Cardiac fibroblast (primary cell): ENCODE measurements at regions not wholly inside any gene's neighbourhood (a gene's known extent, or its start where the extent isn't known, plus 50 kb on each side); places are given as distances from the start of the nearest gene placed in this dataset.
A peak's percentile ranks its signal among the peaks of the same experiment; 100 is the strongest.

ENCODE experiments used
- DNase-seq, 2 donors: peaks; one replicate each; pipeline versions ENCODE4 v3.0.0 to v3.0.0-alpha.2; 2010; ENCODE audit warnings: low read depth in 2 of 2
- H3K4me3 ChIP-seq, 2 donors: replicated peaks in 1 of 2; 1 replicate in 1 of 2; 2 replicates in 1 of 2; pipeline ENCODE4 v1.5.1; 2011; ENCODE audit warnings: low read depth in 2 of 2, low read length in 2 of 2, mild to moderate bottlenecking in 2 of 2, moderate library complexity in 1 of 2
- CTCF ChIP-seq: IDR thresholded peaks from one replicate; pipeline ENCODE4 v1.5.1; 2011; ENCODE audit warnings: low read depth, mild to moderate bottlenecking, low read length, inconsistent platforms

DNA sequence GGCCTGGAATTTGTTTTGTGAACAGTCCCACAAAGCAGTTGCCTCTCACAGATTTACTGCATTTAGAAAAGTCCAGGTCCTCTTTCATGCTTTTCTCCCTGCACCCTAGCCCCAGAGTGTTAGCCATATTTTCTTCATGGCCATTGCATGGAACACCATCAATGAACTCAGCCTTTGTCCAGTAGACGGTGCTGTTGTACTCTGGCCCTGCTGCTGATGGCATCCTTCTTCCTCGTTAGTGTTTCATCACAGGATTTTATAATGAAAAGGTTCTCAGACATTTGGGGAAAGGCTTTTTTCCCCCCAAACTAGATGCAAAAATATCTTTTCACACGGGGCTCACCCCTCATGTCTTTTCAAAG, 93.0 kb upstream of the SLC25A13 start:
- no peak overlapping the region for H3K4me3 ChIP-seq
- DNase-seq, result peak; percentile 34 to 59
- peak; percentile 90 for TF ChIP-seq CTCF

- H3K4me3 ChIP-seq, result no peak overlapping the region
- no peak for DNase-seq
- TF ChIP-seq CTCF, result no peak
Measured at GRCh38 chr7:96410126-96410839, 88.4 kb upstream of the SLC25A13 start.

DNA sequence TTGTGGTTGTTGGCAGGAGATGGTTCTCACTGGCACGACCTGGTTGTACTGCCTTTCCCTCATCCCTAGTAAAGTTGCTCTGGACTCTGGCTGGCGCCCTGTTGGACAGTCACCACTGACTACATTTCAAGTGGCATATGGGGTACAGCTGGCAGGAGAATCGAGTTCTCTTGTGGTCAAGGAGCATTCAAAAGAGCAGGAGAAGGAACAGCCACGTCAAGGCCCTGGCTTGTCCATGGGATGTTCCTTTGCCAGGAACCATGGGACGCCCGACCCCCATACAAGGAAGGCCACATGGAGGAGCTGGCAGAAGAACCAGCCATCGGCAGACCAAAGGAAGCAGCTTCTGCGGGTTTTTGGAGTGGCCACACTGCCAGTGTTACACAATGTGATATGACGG, 87.0 kb upstream of the SLC25A13 start:
- H3K4me3 ChIP-seq, result no peak overlapping the region
- DNase-seq, result no peak
- no peak for TF ChIP-seq CTCF

DNA sequence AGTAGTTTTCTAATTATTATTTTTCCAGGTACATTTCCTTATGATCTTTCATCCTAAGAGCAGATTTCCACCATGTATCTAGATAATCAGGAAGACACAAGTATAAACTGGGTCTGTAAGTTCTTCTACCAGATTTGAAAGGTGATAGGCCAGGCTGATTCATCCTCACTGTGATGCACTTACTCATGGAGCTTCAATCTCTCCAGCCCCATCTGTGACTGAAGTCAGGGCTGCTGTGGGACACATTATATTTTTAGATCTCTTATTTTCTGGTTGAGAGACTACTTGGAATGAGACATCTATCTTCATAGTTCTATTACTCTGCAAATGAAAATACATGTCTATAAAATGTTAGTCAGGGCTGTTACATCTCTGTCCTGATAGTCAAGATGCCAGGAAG, 85.5 kb upstream of the SLC25A13 start:
- no peak for TF ChIP-seq CTCF
- H3K4me3 ChIP-seq, result no peak overlapping the region

DNA sequence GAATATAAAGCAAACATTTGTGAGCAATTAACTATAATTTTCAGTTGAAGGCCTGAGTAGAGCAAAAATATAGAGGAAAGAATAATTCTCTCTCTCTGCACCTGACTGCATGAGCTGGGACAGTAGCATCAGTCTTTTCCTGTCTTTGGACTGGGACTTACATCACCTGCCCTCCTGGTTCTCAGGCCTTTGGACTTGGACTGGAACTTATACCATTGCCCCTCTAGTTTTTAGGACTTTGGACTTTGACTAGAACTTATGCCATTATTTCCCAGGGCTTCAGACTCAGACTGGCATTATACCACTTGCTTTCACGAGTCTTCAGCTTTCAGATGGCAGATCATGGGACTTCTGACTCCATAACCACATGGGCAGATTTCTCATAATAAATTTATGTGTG, 81.0 kb upstream of the SLC25A13 start:
- no peak overlapping the region for H3K4me3 ChIP-seq
- TF ChIP-seq CTCF, result no peak
- no peak for DNase-seq

More for the DNA sequence above, 85.5 kb upstream of the SLC25A13 start:
- DNase-seq, result peak in 1 of 2 donors; percentile 30

DNA sequence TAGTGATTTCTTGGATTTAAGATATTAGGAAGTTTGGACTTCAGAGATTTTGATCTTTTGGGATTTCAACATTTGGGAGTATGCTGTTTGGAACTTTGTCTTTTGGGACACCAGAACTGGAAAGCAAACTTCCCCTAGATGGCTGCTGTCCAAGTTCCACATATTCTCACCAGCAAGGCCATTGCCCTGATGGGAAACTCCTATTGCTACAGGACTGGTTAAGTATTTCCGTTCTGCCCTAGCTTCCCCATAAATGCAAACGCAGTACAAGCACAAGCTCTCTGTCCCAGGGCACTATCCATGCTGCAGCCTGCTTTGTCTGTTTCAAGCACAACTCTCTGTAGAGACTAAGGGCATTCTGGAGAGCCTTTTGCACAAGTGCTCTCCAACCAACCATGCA, 79.3 kb upstream of the SLC25A13 start:
- H3K4me3 ChIP-seq, result no peak overlapping the region
- peak in 1 of 2 donors; percentile 4 for DNase-seq
- no peak for TF ChIP-seq CTCF

GRCh38 chr7:96400518-96400917, 78.6 kb upstream of the SLC25A13 start:
- no peak for DNase-seq
- H3K4me3 ChIP-seq, result no peak overlapping the region
- no peak for TF ChIP-seq CTCF
